M059J (cell line): ENCODE measurements at regions not wholly inside any gene's neighbourhood (a gene's known extent, or its start where the extent isn't known, plus 50 kb on each side); places are given as distances from the start of the nearest gene placed in this dataset.
"Not testable (repeated sequence)": the region's sequence is repeated elsewhere in the genome, so short reads cannot be mapped to it uniquely, and the experiment has no call there.

Source experiments
- DNase-seq: peaks from one replicate; pipeline ENCODE4 v3.0.0-alpha.2; 2012; ENCODE audit warnings: low read depth

DNA sequence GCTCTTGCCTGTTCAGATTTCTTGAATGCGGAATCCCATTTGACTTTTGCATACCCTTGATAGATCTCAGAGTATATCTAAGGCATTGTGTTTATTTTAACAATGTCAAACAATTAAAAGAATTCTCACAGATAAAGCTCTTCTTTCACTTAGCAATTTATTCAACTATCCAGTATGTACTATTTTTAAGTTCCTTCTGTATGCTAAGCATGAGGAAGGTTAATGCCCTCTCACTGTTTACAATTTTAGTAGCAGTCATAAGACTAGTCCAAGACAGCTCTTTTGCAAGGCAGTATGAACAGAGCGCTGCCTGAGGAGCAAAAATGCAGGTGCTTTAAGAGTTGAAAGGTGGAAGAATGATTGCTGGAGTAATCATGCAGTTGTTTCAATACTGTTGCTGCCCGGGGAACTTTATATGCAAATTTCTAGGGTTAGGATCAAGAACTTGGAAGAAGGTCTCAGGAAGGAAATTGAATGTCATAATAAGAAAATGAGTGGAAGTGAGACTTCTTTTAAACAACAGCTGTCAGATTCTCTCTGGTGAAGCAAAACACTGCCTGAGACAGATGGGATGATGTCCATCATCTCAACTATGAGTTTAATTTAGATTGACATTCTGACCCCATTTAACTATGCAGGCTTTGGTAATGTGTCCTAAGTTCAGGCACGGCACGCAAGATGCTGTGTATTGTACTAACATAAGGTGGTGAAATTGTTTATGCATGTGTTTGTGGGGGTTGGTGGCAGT lies 1303.5 kb upstream of the CITED2 start:
- no peak for DNase-seq

DNA sequence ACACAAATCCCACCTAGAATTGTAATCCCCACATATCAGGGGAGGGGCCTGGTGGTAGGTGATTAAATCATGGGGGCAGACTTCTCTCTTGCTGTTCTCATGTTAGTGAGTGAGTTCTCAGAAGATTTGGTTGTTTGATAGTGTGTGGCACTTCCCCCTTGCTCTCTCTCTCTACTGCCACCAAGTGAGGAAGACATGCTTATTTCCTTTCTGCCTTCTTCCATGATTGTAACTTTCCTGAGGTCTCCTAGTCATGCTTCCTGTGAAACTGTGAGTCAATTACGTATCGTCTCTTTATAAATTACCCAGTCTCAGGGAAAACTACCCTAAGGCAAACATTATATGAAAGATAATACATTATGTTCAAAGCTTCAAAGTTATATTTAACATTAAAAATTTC lies 1297.5 kb upstream of the CITED2 start:
- peak; percentile 60 for DNase-seq

DNA sequence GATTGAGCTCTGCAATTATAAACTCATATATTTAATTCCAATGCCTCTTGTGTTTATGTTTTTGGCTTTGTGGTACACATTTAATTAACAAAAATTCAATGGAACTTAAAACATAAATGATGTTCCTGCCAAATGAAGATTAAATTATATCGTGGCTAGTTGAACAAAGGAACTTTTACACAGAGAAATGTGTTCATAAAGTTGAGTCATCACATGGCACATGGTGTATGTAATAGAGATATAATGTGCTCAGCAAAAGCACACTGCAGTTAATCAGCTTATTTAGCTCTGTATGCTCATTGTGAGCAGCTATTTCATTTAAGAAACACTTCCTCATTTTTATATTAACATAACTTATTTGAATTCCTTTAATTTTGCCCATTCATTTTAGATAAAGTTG lies 1295.6 kb upstream of the CITED2 start:
- peak; percentile 41 for DNase-seq

DNA sequence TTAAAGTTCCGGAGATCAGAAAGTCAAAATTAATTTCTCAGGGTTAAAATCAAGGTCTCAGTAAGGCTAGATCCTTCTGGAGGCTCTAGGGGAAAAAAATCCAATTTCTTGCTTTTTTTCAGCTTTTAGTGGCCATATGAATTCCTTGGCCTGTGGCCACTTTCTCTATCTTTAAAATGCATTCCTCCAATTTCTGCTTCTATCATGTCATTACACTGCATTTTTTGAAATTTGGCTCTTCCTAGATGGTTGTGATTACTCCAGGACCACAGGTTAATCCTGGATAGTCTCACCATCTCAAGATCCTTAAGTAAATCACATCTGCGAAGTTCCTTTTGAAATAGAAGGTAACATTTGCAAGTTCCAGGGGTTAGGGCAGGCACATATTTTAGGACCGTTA lies 1294.9 kb upstream of the CITED2 start:
- no peak for DNase-seq

DNA sequence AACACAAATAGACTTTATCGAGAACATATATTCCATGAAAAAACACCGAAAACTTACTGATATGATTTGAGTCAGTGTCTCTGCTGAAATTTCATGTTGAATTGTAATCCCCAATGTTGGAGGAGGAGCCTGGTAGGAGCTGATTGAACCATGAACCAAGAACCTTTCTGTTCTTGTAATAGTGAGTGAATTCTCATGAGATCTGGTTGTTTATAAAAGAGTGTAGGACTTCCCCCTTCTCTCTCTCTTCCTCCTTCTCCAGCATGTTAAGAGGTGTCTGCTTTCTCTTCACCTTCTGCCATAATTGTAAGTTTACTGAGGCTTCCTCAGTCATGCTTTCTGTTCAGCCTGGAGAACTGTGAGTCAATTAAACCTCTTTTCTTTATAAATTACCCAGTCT lies 1289.3 kb upstream of the CITED2 start:
- DNase-seq, result peak; percentile 76

DNA sequence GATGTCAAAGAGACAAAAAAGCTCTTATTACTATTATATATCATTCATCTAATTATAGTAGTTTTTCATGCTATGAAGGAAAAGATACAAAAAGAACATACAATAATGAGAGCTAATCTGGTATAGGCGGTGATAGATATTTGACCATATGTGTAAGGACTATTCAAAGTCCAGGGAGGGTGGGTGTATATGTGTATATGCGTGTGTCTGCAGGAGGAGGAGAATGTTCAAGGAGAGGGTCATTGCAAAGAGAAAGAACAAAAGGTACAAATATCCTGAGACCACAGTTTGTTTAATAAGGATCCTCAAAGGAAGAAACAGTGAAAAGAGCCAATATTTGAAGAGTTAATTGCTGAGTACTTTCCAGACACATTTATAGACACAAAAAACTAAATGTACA lies 1288.6 kb upstream of the CITED2 start:
- peak; percentile 54 for DNase-seq

DNA sequence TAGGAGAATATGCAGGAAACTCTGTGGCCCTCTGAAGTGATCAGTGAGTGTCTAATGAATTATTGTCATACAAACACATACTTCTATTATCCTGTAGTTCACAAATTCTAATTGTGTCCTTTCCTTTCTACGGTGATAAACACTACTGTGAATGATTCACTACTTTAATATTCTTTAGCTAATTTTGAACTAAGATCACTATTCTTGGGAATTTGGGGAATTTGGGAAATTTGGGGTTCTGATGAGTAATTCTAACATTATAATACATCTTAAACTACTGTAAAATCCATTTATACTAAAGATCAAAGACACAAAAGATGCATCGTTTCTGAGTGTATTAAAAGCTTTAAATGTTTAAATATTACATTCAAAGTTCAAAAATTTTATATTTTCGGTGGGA lies 1287.2 kb upstream of the CITED2 start:
- DNase-seq, result peak; percentile 75

DNA sequence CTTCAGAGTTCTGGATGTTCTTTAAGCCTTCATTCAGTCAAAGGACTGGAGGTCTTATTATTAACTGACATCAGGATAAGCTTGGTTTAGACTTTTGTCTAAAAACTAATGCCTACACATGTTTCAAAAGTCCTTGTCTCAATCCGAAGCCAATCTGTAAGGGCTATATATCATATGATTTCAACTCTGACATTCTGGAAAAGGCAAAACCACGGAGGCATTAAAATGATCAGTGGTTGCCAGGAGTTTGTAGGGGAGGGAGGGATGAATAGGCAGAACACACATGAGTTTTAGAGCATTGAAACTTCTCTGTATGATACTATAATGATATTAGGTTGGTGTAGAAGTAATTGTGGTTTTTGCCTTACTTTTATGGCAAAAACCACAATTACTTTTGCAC lies 1285.8 kb upstream of the CITED2 start:
- DNase-seq, result peak; percentile 85

DNA sequence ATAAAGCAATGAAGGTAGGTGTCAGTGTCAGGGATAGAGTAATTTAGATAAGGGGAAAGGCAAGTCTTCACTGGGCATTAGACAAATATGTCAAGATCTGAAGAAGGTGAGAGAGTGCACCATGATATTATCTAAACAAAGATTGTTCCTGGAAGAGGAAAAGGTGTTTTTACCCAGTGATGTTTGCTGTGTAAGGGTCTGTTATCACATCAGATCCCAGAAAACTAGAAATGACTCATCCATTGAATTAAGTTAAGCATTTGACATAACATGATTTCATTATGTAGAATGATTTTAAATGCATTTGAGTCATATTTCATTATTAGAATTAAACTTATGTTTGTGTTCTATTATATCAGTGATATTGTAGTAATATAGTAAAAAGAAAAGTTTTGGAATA lies 1279.5 kb upstream of the CITED2 start:
- DNase-seq, result peak; percentile 48

DNA sequence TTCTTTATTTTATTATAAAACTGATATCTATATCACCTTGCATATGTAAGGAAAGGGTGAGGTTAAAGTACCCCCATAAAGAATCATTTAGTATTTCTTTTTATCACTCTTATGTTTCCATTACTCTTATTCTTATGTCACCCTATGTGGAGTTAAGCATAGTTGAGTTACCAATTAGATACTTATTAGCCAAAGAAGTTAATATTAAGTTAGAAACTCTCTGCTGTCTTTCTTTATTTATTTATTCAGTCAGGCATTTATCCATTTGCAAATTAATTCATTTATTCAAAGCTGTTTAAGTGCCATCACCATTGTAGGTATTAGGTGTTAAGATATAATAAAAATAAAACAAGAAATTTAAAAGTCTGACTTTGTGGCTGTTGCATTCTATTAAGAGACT lies 1279.1 kb upstream of the CITED2 start:
- DNase-seq, result no peak

DNA sequence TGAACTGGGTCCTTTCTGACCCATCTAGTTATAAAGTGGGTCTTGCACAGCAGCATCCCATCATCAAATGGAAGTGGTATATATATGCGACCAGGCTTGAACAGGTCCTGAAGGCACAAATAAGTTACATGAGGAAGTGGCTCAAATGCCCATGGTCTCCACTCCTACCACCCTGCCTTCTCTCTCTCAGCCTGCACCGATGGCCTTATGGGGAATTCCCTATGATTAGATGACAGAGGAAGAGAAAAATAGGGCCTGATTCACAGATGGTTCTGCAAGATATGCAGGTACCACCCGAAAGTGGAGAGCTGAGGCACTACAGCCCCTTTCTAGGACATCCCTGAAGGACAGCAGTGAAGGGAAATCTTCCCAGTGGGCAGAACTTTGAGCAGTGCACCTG lies 1275.1 kb upstream of the CITED2 start:
- not testable (repeated sequence) for DNase-seq

DNA sequence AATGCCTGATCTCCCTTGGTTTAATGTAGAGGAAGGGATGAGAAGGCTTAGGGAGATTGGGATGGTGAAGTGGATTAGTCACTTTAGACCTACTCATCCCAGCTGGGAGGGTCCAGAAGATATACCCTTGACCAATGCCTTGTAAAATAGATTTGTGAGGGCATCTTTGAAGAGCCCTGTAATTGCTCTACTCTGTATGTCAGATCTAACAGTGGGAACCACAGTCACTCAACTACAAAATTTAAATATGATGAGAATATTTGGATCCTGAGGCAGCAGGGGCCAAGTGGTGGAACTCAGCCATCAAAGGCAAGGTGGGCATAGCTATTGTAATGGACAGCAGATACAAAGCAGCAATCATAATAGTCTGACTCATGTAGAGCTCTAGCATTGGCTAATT lies 1272.9 kb upstream of the CITED2 start:
- not testable (repeated sequence) for DNase-seq

DNA sequence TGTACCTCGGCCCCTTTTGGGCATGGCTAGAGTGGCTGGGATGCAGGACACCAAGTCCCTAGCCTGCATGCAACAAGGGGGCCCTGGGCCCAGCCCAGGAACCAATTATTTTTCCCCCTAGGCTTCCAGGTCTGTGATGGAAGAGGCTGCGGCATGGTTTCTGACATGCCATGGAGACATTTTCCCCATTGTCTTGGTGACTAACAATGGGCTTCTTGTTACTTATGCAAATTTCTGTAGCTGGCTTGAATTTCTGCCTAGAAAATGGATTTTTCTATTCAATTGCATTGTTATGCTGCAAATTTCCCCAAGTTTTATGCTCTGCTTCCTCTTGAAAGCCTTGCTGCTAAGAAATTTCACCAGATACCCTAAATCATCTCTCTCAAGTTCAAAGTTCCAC lies 1269.6 kb upstream of the CITED2 start:
- DNase-seq, result no peak

DNA sequence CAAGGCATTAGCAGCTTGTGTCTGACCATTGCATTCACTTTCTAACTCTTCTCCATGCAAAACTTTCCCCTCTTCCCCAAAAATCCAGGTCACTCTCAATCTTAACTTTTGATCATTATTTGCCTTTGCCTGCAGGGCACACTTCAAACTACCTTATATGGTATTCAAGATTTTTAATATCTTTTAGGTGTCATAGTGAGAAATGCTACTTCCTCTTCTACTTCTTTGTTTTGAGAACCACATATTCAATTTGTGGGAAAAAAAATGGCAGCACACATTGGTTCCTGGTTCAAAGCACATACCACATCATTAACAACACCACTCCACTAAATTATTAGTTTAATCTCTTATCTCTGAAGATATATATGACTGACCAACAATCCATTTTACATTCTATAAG lies 1267.0 kb upstream of the CITED2 start:
- no peak for DNase-seq

DNA sequence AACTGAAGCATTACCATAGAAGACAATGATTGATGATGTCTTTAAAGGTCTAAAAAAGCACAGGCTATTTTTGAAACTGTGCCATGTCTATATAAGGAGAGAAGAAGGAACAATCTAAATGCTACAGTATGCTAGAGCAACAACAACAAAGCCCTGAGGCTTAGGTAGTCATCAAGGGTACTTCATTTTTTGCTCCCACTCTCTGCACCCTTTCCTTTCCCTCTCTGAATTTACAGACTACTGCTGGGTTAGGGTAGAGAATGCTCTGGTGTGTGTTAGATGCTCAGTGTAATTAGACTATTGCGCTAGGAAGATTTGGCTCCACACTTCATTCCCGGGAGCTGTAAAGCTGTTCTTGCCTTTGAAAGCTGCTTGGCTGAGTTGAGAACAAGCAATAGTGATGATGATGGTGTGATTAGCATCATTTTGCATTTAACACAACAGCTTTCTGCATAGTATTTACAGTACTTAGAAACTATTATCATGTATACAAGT lies 1262.5 kb upstream of the CITED2 start:
- DNase-seq, result peak; percentile 79

DNA sequence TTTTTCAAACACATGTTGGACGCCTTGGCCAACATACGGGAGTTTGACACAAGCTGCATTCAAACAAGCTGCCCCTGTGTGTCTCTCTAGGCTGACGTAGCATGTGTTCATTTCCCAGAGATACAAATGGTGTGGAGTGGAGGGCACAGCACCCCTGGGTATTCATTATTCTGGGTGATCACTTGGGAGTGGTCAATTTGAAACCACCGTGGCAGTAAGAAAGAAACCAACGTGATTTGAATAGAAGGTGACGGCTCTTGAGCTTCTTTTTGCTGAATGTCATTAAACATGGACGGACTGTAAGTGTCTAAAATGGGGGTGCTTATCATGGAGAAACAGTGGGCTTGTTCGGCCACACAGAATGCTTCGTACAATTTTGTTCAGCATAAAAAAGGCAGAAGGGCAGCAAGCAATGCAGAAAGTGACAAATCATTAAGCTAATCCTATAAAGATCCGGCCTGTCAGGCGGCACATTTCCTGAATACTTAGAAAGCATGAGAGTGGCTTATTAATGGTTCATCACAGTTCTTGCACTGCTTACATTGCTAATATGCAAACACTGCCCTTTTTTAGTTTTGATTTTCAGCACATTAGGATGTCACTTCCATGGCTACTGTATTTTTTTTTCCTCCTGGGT lies 1261.9 kb upstream of the CITED2 start:
- no peak for DNase-seq

DNA sequence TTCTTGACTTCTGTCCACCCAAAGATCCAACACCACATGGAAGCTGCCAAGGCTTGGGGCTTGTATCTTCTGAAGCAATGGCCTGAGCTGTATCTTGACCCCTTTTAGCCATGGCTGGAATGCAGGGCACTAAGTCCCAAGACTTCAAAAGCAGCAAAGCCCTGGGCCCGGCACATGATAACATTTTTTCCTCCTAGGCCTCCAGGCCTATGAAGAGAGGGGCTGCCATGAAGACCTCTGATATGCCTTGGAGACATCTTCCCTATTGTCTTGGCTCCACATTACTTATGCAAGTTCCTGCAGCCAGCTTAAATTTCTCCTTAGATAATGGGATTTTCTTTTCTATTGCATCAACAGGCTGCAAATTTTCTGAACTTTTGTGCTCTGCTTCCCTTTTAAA lies 1252.6 kb upstream of the CITED2 start:
- no peak for DNase-seq

DNA sequence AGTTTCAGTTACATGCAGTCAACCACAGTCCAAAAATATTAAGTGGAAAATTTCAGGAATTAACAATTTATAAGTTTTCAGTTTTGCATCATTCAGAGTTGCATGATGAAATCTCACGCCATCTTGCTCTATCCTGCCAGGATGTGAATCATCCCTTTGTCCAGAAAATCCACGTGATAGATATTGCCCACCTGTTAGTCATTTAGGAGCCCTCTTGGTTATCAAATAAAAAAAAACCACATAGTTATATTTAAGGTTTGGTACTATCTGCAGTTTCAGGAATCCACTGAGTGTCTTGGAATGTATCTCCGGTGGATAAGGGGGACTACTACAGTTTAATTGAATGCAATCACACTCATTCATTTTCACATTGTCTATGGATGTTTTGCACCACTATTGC lies 1249.0 kb upstream of the CITED2 start:
- DNase-seq, result peak; percentile 94

DNA sequence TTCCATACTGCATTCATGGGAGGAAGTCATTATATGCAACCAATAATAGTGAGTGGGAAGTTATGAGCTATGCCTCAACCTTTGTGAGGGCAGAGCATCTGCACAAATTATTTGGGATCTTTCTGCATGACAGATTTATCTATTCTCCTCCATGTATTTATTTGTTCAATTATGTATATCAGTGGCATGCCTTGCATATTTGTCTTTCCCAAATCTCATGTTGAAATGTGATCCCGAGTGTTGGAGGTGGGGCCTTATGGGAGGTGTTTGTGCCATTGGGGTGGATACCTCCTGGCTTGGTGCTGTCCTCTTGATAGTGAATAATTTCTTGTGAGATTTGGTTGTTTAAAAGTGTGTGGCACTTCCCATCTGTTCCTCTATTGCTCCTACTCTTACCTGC lies 1246.0 kb upstream of the CITED2 start:
- DNase-seq, result no peak

DNA sequence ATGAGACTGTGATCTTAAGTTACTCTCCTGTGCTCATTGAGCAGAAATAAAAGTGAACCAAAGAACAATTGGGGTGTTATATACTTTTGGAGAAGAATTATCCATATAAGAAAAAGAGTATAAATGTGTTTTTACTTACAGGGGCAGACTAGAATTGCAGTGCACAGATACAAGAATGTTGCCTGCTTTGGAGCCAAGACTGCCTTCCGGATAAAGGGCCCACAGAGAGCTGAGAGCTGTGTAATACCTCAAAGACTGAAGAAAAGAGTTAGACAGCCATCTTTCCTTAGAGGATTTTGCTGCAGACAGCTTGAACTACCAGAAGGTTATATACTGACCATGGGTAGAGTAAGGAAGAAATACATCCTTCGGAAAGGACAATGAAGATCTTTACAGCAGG lies 1235.5 kb upstream of the CITED2 start:
- DNase-seq, result no peak

DNA sequence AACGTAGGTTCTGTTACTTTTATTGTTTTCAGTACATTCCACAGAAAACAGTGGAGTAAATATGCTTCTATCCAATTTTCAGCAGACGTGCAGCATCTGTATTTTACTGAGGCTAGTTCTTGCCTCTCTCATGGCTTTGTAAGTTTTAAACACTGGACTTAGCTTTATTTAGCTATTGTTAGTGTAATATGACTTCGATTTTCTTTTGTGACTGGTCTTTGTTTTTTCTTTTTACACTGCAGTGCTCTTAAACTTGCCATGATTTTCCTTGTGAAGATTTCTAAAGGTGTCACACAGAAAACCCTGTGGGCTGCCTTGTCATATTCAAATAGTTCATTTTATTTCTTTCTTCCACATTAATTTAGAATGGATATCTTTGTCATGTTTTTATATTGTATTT lies 1234.9 kb upstream of the CITED2 start:
- DNase-seq, result no peak

DNA sequence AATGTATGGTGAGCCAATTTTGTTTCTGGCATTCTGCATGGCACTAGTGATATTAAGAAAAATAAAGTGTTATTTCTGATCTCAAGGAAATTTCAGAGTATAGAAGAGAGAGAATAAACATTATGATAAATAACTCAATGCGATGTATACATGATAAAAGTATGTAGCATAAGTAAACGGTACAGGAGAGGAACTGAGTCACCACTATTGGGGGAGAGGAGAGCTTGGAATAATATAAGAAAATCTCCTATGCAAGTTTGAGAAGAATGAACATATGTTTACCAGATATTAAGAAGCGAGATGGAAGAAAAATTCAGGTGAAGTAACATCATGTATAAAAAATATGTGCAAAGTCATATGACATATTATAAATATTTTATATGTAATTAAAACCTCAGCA lies 1230.3 kb upstream of the CITED2 start:
- DNase-seq, result no peak

DNA sequence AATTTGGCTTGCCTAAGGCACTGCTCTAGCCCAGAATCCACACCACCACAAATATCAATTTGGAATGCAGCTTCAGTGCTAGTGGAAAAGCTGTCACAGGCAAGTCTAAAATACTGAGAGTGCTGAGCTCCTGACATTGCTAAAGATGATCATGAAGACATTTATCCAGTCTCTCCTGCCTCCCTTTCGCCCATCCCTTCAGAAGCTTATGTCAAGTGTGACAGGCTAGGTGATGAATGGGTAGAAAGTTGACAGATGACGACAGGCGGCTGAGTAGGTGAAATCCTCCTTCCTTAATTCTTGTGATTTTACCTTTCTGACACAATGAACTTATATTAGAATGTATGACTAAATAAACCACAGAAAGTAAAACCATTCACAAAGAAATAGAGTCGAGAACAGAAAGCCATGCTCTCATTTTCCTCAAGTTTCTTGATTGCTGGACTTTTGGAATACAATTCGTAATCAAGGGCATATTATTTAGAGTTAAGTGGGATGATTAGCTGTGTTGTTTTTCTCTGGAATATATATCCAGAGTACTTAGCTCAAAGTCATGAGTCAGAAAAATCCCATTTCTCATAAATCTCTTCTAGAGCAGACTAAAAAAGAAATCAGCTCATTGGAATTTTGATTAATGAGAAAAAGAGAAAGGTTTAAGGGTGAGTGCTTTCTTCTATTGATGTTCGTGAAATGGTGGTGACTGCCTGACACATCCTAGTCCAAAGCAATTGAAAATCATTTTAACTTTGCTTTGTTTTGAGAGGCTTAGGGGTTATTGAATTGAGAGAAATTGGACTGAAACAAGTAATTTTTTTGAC lies 1228.2 kb upstream of the CITED2 start:
- DNase-seq, result peak; percentile 86
